ENCODE measurements at regions not wholly inside any gene's neighbourhood (a gene's known extent, or its start where the extent isn't known, plus 50 kb on each side); places are given as distances from the start of the nearest gene placed in this dataset.

- no TSS peak for BruUV-seq (replicated peaks)
- FAIRE-seq (no peak), ATAC-seq (no peak), DNase-seq (ENCODE audit: low spot score) (no peak)
- no peak overlapping the region for H3K9ac ChIP-seq (ENCODE audit: insufficient read depth, low read depth, low read length)
- H3K79me2 ChIP-seq (ENCODE audit: insufficient read depth, low read length) = no peaks in the 10 kb centered on the region
- intact Hi-C loops (cut with micrococcal nuclease; ENCODE audit: unreplicated experiment) = no loop called here
- TF ChIP-seq NBN (conservative IDR thresholded peaks at IDR 0.05) (no peak), HOXA7 (CRISPR knock-in tag; IDR thresholded peaks at IDR 0.05) (no peak), CHD2 (IDR thresholded peaks at IDR 0.05; ENCODE audit: low read depth, low read length) (no peak)
- POLR2A ChIA-PET = no interaction called here
- H3K9me3 ChIP-seq (ENCODE audit: low read length) = no peaks in the 10 kb centered on the region
- no peak overlapping the region for H3K27ac ChIP-seq (ENCODE audit: extremely low read length, insufficient read depth, low read length)
- H3K4me3 ChIP-seq (replicated peaks in 1 of 3; ENCODE audit: insufficient read depth in 1 of 3, low read depth in 2 of 3, low read length in 3 of 3) = no peak overlapping the region
- H3K4me2 ChIP-seq (ENCODE audit: low read depth, low read length) = no peak overlapping the region
- H3K36me3 ChIP-seq (replicated peaks in 1 of 2; ENCODE audit: control insufficient read depth in 1 of 2, insufficient read depth in 2 of 2, low read length in 2 of 2) = no peaks in the 10 kb centered on the region
- in situ Hi-C loops (cut with HindIII; ENCODE audit: extremely low pct_ligation_motif_present, low pct_unique_long_range_greater_than_20kb) = no loop called here
- H3K4me1 ChIP-seq (ENCODE audit: insufficient read depth, low read length) = no peaks in the 10 kb centered on the region
- CTCF ChIA-PET (ENCODE audit: low intra/inter-chr PET ratio, low total read pairs) = no interaction called here
- WGBS (ENCODE audit: low lambda C conversion rate) = 0% methylated on average over 1 of the region's 1 CpG
- no peaks in the 10 kb centered on the region for H4K20me1 ChIP-seq (ENCODE audit: insufficient read depth, low read length)
- H3K27me3 ChIP-seq (ENCODE audit: control insufficient read depth in 1 of 2, insufficient read depth in 2 of 2, low read length in 2 of 2) = no peaks in the 10 kb centered on the region
- H2AFZ ChIP-seq (ENCODE audit: low read length) = no peak overlapping the region
Measured at GRCh38 chr2:129580001-129580400, 399.5 kb upstream of the RAB6C start.

DNA sequence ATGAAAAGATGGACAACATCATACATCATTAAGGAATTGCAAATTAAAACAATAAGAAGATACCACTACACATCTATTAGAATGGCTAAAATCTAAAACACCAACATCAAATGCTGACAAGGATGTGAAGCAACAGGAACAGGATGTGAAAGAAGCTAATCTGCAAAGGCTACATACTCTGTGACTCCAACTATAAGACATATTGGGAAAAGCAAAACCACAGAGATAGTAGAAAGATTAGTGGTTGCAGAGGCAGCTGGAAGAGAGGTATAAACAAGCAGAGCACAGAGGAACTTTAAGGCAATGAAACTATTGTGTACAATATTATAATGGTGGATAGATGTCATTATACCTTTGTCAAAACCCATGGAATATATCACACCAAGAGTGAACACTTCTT is 393.7 kb upstream of the RAB6C start:
- H3K4me2 ChIP-seq (ENCODE audit: low read depth, low read length) = no peak overlapping the region
- H3K36me3 ChIP-seq (replicated peaks in 1 of 2; ENCODE audit: control insufficient read depth in 1 of 2, insufficient read depth in 2 of 2, low read length in 2 of 2) = no peaks in the 10 kb centered on the region
- intact Hi-C loops (cut with micrococcal nuclease; ENCODE audit: unreplicated experiment) (no loop called here), in situ Hi-C loops (cut with HindIII; ENCODE audit: extremely low pct_ligation_motif_present, low pct_unique_long_range_greater_than_20kb) (no loop called here)
- H3K27ac ChIP-seq (ENCODE audit: extremely low read length, insufficient read depth, low read length) = no peak overlapping the region
- H3K27me3 ChIP-seq (ENCODE audit: control insufficient read depth in 1 of 2, insufficient read depth in 2 of 2, low read length in 2 of 2) = peaks cover 0 to 3% of the 10 kb centered on the region in 2 experiments; a peak in 1 of 5 replicates
- no peaks in the 10 kb centered on the region for H3K79me2 ChIP-seq (ENCODE audit: insufficient read depth, low read length)
- CTCF ChIA-PET (ENCODE audit: low intra/inter-chr PET ratio, low total read pairs) = no interaction called here
- H3K4me3 ChIP-seq (replicated peaks in 1 of 3; ENCODE audit: insufficient read depth in 1 of 3, low read depth in 2 of 3, low read length in 3 of 3) = no peak overlapping the region
- H3K4me1 ChIP-seq (ENCODE audit: insufficient read depth, low read length) = no peaks in the 10 kb centered on the region
- TF ChIP-seq U2AF1 (optimal IDR thresholded peaks at IDR 0.05; ENCODE audit: low read depth, low read length) = no peak
- TF ChIP-seq PBX2 (CRISPR knock-in tag; IDR thresholded peaks at IDR 0.05) = no peak
- no peak for TF ChIP-seq ZNF766 (CRISPR knock-in tag; IDR thresholded peaks at IDR 0.05; ENCODE audit: borderline replicate concordance)
- no peak for TF ChIP-seq TBX3 (IDR thresholded peaks at IDR 0.05; ENCODE audit: borderline replicate concordance)
- no peak for TF ChIP-seq CBX2 (IDR thresholded peaks at IDR 0.05; ENCODE audit: low read depth, low read length)
- TF ChIP-seq CBX2 (CRISPR knock-in tag; IDR thresholded peaks at IDR 0.05; ENCODE audit: low read depth) = no peak
- TF ChIP-seq SALL2 (CRISPR knock-in tag; IDR thresholded peaks at IDR 0.05) = no peak
- no peak for TF ChIP-seq ZNF672 (CRISPR knock-in tag; IDR thresholded peaks at IDR 0.05)
- TF ChIP-seq, protein P1, sequence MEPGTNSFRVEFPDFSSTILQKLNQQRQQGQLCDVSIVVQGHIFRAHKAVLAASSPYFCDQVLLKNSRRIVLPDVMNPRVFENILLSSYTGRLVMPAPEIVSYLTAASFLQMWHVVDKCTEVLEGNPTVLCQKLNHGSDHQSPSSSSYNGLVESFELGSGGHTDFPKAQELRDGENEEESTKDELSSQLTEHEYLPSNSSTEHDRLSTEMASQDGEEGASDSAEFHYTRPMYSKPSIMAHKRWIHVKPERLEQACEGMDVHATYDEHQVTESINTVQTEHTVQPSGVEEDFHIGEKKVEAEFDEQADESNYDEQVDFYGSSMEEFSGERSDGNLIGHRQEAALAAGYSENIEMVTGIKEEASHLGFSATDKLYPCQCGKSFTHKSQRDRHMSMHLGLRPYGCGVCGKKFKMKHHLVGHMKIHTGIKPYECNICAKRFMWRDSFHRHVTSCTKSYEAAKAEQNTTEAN (CRISPR knock-in tag; conservative IDR thresholded peaks at IDR 0.05) = no peak
- TF ChIP-seq KAT8 (CRISPR knock-in tag; IDR thresholded peaks at IDR 0.05) = no peak
- no peak for TF ChIP-seq MYNN (CRISPR knock-in tag; IDR thresholded peaks at IDR 0.05; ENCODE audit: low read depth)
- TF ChIP-seq ZNF75D (CRISPR knock-in tag; IDR thresholded peaks at IDR 0.05; ENCODE audit: borderline replicate concordance) = no peak
- TF ChIP-seq BRD4 (CRISPR knock-in tag; IDR thresholded peaks at IDR 0.05) = no peak
- no peak for TF ChIP-seq BORCS8-MEF2B (CRISPR knock-in tag; IDR thresholded peaks at IDR 0.05)
- TF ChIP-seq CBFB (CRISPR knock-in tag; IDR thresholded peaks at IDR 0.05) = no peak
- no peaks in the 10 kb centered on the region for H4K20me1 ChIP-seq (ENCODE audit: insufficient read depth, low read length)
- H3K9ac ChIP-seq (ENCODE audit: insufficient read depth, low read depth, low read length) = no peak overlapping the region
- no TSS peak for BruUV-seq (replicated peaks)
- no peak overlapping the region for H2AFZ ChIP-seq (ENCODE audit: low read length)
- no peaks in the 10 kb centered on the region for H3K9me3 ChIP-seq (ENCODE audit: low read length)
- POLR2A ChIA-PET = no interaction called here
- no peak for FAIRE-seq
- no peak for ATAC-seq
- DNase-seq (ENCODE audit: low spot score) = no peak
